Endothelial cell of umbilical vein (primary cell): ENCODE measurements at regions not wholly inside any gene's neighbourhood (a gene's known extent, or its start where the extent isn't known, plus 50 kb on each side); places are given as distances from the start of the nearest gene placed in this dataset.

ENCODE experiments used
- BruUV-seq: library from RNA; stranded (reverse); fragments of 400-500 nt; replicated peaks from 2 replicates; lab custom pipeline; 2021; lab: Mats Ljungman, UMichigan
- CTCF ChIA-PET: fragments of 300-600, 350-600 bp; sonication (Branson Sonifier 250); formaldehyde crosslinking; loops from one replicate; lab custom pipeline; 2021; ENCODE audit warnings: antibody characterized with exemption, inconsistent platforms; lab: Charles Lee
- POLR2A ChIA-PET: fragments of 300-600, 350-600 bp; sonication (Branson Sonifier 250); formaldehyde crosslinking; loops from one replicate; lab custom pipeline; 2021; ENCODE audit warnings: antibody characterized with exemption, inconsistent platforms; lab: Charles Lee
- DNase-seq: peaks from one replicate; pipeline ENCODE4 v3.0.0-alpha.2; 2011; ENCODE audit warnings: low read depth, low spot score
- FAIRE-seq: peaks from 2 replicates; lab custom pipeline; 2011; peaks lifted over from hg19 to GRCh38; lab: Jason Lieb, UNC
- H2AFZ ChIP-seq: 2 replicates; pipeline ENCODE4 v1.6.0; 2012; ENCODE audit warnings: low read depth, low read length, control low read depth, inconsistent platforms
- H3K27ac ChIP-seq: 2 replicates; pipeline ENCODE4 v1.5.1; 2011; ENCODE audit warnings: low read depth, mild to moderate bottlenecking, control low read depth, low read length, moderate library complexity; ENCODE audit not compliant: insufficient read depth
- H3K27me3 ChIP-seq, 2 experiments: 2 replicates each; pipeline versions ENCODE4 v1.6.0 to v1.6.1; 2011; ENCODE audit warnings: low read length in 2 of 2, mixed read lengths in 1 of 2; ENCODE audit not compliant: control insufficient read depth in 2 of 2, insufficient read depth in 2 of 2
- H3K36me3 ChIP-seq, 2 experiments: 2 replicates in 1 of 2; 3 replicates in 1 of 2; pipeline ENCODE4 v1.5.1; 2011; ENCODE audit warnings: low read length in 2 of 2, mild to moderate bottlenecking in 1 of 2, moderate library complexity in 1 of 2; ENCODE audit not compliant: control insufficient read depth in 2 of 2, insufficient read depth in 2 of 2; ENCODE audit errors: extremely low read depth in 1 of 2
- H3K4me1 ChIP-seq: 3 replicates; pipeline ENCODE4 v1.5.1; 2011; ENCODE audit warnings: mild to moderate bottlenecking, low read length; ENCODE audit not compliant: control insufficient read depth, insufficient read depth; ENCODE audit errors: extremely low read depth
- H3K4me2 ChIP-seq: 2 replicates; pipeline ENCODE4 v1.6.1; 2011; ENCODE audit warnings: low read length, control low read depth, mixed read lengths; ENCODE audit not compliant: insufficient read depth
- H3K4me3 ChIP-seq, 3 experiments: fragments of 200-600 bp in 1 of 3; sonication (generic), shearing (Covaris generic) in 1 of 3; replicated peaks in 1 of 3; 2 replicates each; pipeline ENCODE4 v1.5.1; 2011 to 2016; ENCODE audit warnings: control low read depth in 3 of 3, low read length in 3 of 3, mild to moderate bottlenecking in 2 of 3, inconsistent platforms in 1 of 3, low read depth in 1 of 3, moderate library complexity in 1 of 3; ENCODE audit not compliant: insufficient read depth in 1 of 3
- H3K79me2 ChIP-seq: 2 replicates; pipeline ENCODE4 v1.6.0; 2012; ENCODE audit warnings: low read length, inconsistent platforms; ENCODE audit not compliant: control insufficient read depth, insufficient read depth
- H3K9ac ChIP-seq: replicated peaks from 2 replicates; pipeline ENCODE3; 2011; ENCODE audit warnings: low read length, control low read depth; ENCODE audit not compliant: insufficient read depth; ENCODE audit errors: extremely low read depth
- H3K9me1 ChIP-seq: replicated peaks from 3 replicates; pipeline ENCODE4 v1.6.0; 2011; ENCODE audit warnings: mild to moderate bottlenecking, low read length; ENCODE audit not compliant: control insufficient read depth, insufficient read depth; ENCODE audit errors: extremely low read depth
- H3K9me3 ChIP-seq: replicated peaks from 2 replicates; pipeline ENCODE4 v1.5.1; 2012; ENCODE audit warnings: low read length, inconsistent platforms; ENCODE audit not compliant: control insufficient read depth, insufficient read depth
- H4K20me1 ChIP-seq: replicated peaks from 2 replicates; pipeline ENCODE3; 2011; ENCODE audit warnings: mild to moderate bottlenecking, low read length; ENCODE audit not compliant: control insufficient read depth, insufficient read depth; ENCODE audit errors: extremely low read depth
- CTCF ChIP-seq, 2 donors: IDR thresholded peaks; 1 replicate in 1 of 2; 2 replicates in 1 of 2; pipeline ENCODE4 v1.5.1; 2011; ENCODE audit warnings: low read length in 2 of 2, mild to moderate bottlenecking in 2 of 2, moderate library complexity in 2 of 2, control low read depth in 1 of 2, inconsistent platforms in 1 of 2, low read depth in 1 of 2; ENCODE audit not compliant: insufficient read depth in 1 of 2; ENCODE audit errors: extremely low read depth in 1 of 2
- FOS ChIP-seq: IDR thresholded peaks from 2 replicates; pipeline ENCODE4 v1.6.1; 2011; ENCODE audit warnings: mild to moderate bottlenecking, low read length, moderate library complexity, borderline replicate concordance; ENCODE audit not compliant: insufficient read depth
- MYC ChIP-seq: IDR thresholded peaks from one replicate; pipeline ENCODE4 v1.6.1; 2011; ENCODE audit warnings: mild to moderate bottlenecking, low read depth, low read length
- POLR2A ChIP-seq: IDR thresholded peaks from 2 replicates; pipeline ENCODE4 v1.6.1; 2012; ENCODE audit warnings: low read depth, mild to moderate bottlenecking, control low read depth, low read length
- dilution Hi-C: fragments of 300-500 bp; cut with MboI; formaldehyde crosslinking; loops from one replicate; pipeline ENCODE4 v1.15.0; 2019; ENCODE audit warnings: low sequenced_read_pairs; ENCODE audit not compliant: extremely low pct_ligation_motif_present
- intact Hi-C: fragments of 100-400 bp; cut with micrococcal nuclease; formaldehyde crosslinking; loops from one replicate; pipeline ENCODE4 v1.10.0; 2022

GRCh38 chr4:13977746-13978145 lies 350.2 kb upstream of the BOD1L1 start:
- Histone ChIP-seq H3K27me3 (peaks cover 0 to under 1% of the 10 kb centered on the region in 2 experiments), H3K36me3 (no peaks in the 10 kb centered on the region), H4K20me1 (no peaks in the 10 kb centered on the region), H3K79me2 (no peaks in the 10 kb centered on the region), H3K4me3 (no peak overlapping the region), H3K4me2 (no peak overlapping the region), H2AFZ (no peak overlapping the region), H3K4me1 (no peaks in the 10 kb centered on the region), H3K9ac (no peak overlapping the region), H3K9me3 (no peaks in the 10 kb centered on the region), H3K9me1 (no peaks in the 10 kb centered on the region), H3K27ac (no peak overlapping the region)
- no peak for FAIRE-seq
- intact Hi-C loops = no loop called here
- TF ChIP-seq POLR2A = no peak
- no peak for TF ChIP-seq MYC
- TF ChIP-seq FOS = no peak
- no peak for TF ChIP-seq CTCF (IDR thresholded peaks at IDR 0.05; ENCODE audit: extremely low read depth in 1 of 2, insufficient read depth in 1 of 2, low read depth in 1 of 2, low read length in 2 of 2)
- no TSS peak for BruUV-seq
- dilution Hi-C loops = no loop called here
- ChIA-PET CTCF (interaction anchor here (1.5 kb wide), 1 partner anchor 324 kb away, joined by 5 read pairs; no protein-coding TSS in a partner anchor), POLR2A (no interaction called here)
- DNase-seq = no peak
